GM10248 (cell line): ENCODE measurements at regions not wholly inside any gene's neighbourhood (a gene's known extent, or its start where the extent isn't known, plus 50 kb on each side); places are given as distances from the start of the nearest gene placed in this dataset.

Experiments used
- CTCF ChIA-PET: fragments of 300-600 bp; sonication (Branson Sonifier 250); formaldehyde crosslinking; extraction: SDS; loops from one replicate; lab custom pipeline; 2021; ENCODE audit warnings: antibody characterized with exemption; lab: Yijun Ruan, JAX
- POLR2A ChIA-PET: fragments of 350-650 bp; sonication (Branson Sonifier 250); formaldehyde crosslinking; extraction: SDS; loops from one replicate; lab custom pipeline; 2020; ENCODE audit warnings: antibody characterized with exemption; lab: Yijun Ruan, JAX
- DNase-seq: peaks from one replicate; pipeline ENCODE4 v3.0.0; 2012; ENCODE audit errors: extremely low spot score
- TF ChIP-seq, protein P1 (sequence below): IDR thresholded peaks from 2 replicates; pipeline ENCODE4 v1.5.1; 2012; ENCODE audit warnings: mild to moderate bottlenecking, low read depth; ENCODE audit errors: extremely low read depth, missing control alignments, control extremely low read depth

DNA sequence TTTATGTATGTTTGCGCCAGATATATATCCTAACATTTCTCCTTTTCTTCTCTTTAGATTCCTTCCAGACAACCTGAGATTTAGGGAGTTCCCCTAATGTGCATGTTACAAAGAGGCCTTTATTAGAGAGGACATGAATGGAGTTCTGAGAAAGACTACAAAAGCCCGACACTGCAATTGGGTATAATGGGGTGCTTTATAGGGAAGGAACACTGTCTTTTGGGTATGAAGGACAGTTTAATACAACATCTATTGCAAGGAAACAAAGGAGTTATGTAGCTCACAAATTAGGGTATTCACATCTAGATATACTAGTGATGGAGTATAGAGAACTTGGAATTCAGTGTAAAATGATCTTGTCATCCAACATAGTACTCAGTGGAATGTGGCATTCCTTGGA lies 383.8 kb downstream of the FIGN start:
- ChIA-PET POLR2A (no interaction called here), CTCF (no interaction called here)
- DNase-seq: no peak
- TF ChIP-seq, protein P1, sequence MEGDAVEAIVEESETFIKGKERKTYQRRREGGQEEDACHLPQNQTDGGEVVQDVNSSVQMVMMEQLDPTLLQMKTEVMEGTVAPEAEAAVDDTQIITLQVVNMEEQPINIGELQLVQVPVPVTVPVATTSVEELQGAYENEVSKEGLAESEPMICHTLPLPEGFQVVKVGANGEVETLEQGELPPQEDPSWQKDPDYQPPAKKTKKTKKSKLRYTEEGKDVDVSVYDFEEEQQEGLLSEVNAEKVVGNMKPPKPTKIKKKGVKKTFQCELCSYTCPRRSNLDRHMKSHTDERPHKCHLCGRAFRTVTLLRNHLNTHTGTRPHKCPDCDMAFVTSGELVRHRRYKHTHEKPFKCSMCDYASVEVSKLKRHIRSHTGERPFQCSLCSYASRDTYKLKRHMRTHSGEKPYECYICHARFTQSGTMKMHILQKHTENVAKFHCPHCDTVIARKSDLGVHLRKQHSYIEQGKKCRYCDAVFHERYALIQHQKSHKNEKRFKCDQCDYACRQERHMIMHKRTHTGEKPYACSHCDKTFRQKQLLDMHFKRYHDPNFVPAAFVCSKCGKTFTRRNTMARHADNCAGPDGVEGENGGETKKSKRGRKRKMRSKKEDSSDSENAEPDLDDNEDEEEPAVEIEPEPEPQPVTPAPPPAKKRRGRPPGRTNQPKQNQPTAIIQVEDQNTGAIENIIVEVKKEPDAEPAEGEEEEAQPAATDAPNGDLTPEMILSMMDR: no peak

DNA sequence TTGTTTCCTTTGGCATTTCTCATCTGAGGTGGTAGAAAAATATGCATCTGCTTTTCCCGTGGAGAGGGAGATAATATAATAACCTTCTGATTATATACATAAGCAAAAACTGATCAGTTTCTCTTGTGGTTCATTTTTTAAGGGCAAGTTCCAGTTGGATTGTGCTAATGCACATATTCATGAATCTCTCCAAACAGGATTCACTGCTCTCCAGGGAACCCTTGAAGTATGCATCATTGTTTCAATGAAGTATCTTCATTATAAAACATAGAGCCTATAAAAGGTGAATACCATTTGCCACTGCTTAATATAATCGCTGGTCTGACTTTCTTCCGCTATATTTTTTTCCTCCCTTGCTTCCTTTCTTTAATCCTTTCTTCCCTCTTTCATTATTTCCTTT lies 384.7 kb downstream of the FIGN start:
- DNase-seq: no peak
- ChIA-PET POLR2A (no interaction called here), CTCF (no interaction called here)
- TF ChIP-seq, protein P1: no peak

DNA sequence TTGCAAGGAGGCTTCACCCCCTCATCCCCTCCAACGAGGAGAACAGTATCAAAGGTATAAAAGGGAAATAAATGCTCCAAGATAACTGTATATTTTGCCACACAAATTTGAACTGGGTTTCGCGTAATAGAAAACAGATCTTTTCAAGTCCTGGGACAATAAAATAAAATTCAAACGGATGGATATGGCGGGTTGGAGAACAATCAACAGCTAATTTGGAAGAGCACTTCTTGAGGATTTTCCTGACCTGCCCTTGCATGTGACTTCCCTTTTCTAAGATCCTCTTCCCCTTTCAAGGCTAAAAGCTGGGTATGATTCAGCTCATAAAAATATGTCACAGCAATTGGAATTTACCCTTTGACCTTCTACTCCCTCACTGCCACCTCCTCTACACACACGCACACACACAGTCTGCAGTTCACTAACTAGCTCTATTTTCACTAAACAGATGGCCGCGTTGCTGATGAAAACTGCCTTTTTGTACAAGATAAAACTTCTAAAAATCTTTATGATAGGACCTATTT lies 386.9 kb downstream of the FIGN start:
- TF ChIP-seq, protein P1: no peak
- CTCF ChIA-PET: no interaction called here
- POLR2A ChIA-PET: no interaction called here
- no peak for DNase-seq

DNA sequence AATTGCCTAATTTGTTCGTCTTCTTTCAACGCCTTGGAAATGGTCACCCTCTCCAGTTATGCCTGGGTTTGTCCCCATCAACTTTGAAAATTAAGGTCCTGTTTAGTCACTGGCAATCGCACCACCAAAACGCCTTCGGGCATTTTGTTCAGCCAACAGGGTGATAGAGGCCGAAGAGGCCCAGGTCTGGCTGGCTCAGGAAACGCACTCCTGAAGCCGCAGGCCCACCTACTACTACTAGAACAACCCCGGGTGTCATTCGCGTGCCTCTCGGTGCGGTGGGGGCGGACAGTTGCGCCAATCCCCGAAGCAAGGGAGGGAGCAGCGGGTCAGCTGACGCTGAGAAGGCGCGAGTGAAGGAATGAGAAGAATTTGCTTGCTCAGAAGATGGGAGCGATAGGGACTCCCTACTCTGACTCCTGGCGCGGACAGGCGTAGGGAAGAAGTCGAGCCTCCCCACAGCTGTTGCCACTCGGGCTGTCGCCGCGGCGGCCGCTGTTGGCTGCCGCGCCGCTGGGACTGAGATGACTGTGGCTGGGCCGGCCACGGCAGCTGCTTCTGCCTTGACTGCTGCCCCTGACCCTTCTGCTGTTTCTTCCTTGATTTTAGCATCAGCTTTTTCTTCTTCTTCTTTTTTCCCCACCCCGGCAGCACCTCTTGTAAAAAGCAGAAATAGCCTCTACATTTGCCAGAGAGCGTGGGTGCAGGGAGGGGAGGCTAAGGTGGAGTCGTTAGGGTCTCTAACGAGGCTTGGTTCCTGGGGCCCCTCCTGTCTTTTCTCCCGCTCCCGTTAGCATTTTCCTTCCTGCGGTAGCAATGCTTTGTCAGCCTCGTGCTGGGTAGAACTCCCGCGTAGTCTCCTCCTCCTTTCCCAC lies 387.6 kb downstream of the FIGN start:
- ChIA-PET CTCF (interaction anchor here (1.2 kb wide), 1 partner anchor 1081 kb away, joined by 3 read pairs; no protein-coding TSS in a partner anchor), POLR2A (no interaction called here)
- no peak for DNase-seq
- TF ChIP-seq, protein P1: no peak

DNA sequence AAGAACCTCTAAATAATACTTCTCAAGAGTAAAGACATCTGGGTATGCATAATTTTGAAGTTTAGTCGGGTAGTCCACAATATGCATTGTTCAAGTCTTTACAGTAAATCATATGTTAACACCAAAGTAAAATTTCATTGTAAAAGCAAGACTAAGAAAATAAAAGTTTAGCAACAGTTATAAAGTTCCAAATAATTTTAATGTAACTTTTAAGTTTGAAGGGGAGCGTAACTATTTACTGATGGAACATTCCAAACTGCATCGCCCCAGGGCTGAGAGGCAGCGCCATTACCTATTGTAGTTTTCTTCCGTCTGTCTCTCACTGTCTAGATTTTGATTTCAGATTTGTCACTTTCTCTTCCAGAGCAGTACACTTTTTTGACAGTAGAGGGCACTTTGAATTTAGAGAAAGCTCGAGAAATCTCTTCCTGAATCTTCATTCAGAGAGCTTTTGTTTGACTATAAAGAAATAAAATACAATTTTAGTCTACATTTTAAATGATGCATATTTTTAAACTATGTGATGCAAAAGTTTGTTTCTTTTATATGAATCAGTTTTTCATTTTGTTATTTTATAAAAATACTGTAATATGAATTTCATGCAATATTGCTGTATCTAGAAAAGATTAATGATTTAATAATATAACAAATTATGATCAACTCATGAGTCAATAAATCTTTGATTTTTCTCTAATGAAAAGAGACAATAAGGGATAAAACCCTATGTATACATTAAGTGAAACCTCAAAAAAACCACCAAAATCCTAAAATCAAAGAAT lies 389.8 kb downstream of the FIGN start:
- DNase-seq: peak; percentile 47
- POLR2A ChIA-PET: no interaction called here
- CTCF ChIA-PET: interaction anchor here (0.6 to 1.6 kb wide), 16 partner anchors 10 to 732 kb away, joined by 3 to 7 read pairs (median 4); no protein-coding TSS in a partner anchor
- TF ChIP-seq, protein P1: peak; percentile 72

DNA sequence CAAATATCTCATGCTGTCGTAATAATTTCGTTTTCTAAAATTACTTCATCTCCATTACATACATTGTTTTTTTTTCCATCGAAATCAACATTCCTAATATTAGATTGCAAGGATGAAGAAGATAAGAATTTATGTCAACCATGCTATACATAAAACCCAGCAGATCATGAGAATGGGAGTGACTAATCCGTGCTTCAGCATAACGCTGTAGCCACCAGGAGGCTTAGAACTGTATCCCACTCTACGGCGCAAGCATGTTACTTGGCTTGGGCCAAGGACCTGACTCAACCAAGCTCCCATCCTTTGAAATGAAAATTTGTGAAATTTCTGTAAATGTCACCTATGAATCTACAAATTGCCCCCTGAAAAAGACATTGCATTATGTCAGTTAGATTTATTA lies 392.5 kb downstream of the FIGN start:
- TF ChIP-seq, protein P1: no peak
- CTCF ChIA-PET: no interaction called here
- POLR2A ChIA-PET: no interaction called here
- no peak for DNase-seq
